Memory B cell (primary cell): ENCODE measurements at regions not wholly inside any gene's neighbourhood (a gene's known extent, or its start where the extent isn't known, plus 50 kb on each side); places are given as distances from the start of the nearest gene placed in this dataset.

Experiments
- ATAC-seq: fragments of 150-1000 bp; cut with Tn5 transposase; 2 replicates; pipeline ENCODE4 v1.10.0; 2021; ENCODE audit warnings: low read depth, mild to moderate bottlenecking, moderate library complexity
- DNase-seq, 2 donors: peaks; one replicate each; pipeline ENCODE4 v3.0.0; 2022; ENCODE audit warnings: low spot score in 2 of 2
- H3K27ac Mint-ChIP-seq: one replicate; pipeline ENCODE4 v1.8.0; 2022; ENCODE audit warnings: mild to moderate bottlenecking, moderate library complexity, mixed read lengths
- H3K27me3 Mint-ChIP-seq: one replicate; pipeline ENCODE4 v1.8.0; 2022; ENCODE audit warnings: mixed read lengths
- H3K36me3 Mint-ChIP-seq: one replicate; pipeline ENCODE4 v1.8.0; 2022; ENCODE audit warnings: mild to moderate bottlenecking, mixed read lengths
- H3K4me1 Mint-ChIP-seq: one replicate; pipeline ENCODE4 v1.8.0; 2022; ENCODE audit warnings: mixed read lengths
- H3K4me3 Mint-ChIP-seq: one replicate; pipeline ENCODE4 v1.8.0; 2022; ENCODE audit warnings: mild to moderate bottlenecking, moderate library complexity, mixed read lengths
- H3K9me3 Mint-ChIP-seq: one replicate; pipeline ENCODE4 v1.8.0; 2022; ENCODE audit warnings: mixed read lengths

- Mint-ChIP-seq H3K4me3 (no peak overlapping the region), H3K36me3 (no peaks in the 10 kb centered on the region), H3K27me3 (no peaks in the 10 kb centered on the region), H3K27ac (no peak overlapping the region), H3K9me3 (no peaks in the 10 kb centered on the region), H3K4me1 (no peaks in the 10 kb centered on the region)
- no peak for ATAC-seq
- DNase-seq = no peak
These were observed 897.5 kb downstream of the PCDH7 start for GRCh38 chr4:31617667-31618066.

- Mint-ChIP-seq H3K4me1 (no peaks in the 10 kb centered on the region), H3K36me3 (no peaks in the 10 kb centered on the region), H3K27ac (no peak overlapping the region), H3K9me3 (no peaks in the 10 kb centered on the region), H3K4me3 (no peak overlapping the region), H3K27me3 (no peaks in the 10 kb centered on the region)
- DNase-seq = no peak
- no peak for ATAC-seq
These were observed 900.3 kb downstream of the PCDH7 start for GRCh38 chr4:31620476-31620875.

GRCh38 chr4:31645236-31645635 is 925.1 kb downstream of the PCDH7 start:
- Mint-ChIP-seq H3K27ac (no peak overlapping the region), H3K4me1 (no peaks in the 10 kb centered on the region), H3K4me3 (no peak overlapping the region), H3K27me3 (no peaks in the 10 kb centered on the region), H3K36me3 (no peaks in the 10 kb centered on the region), H3K9me3 (peaks cover 6% of the 10 kb centered on the region)
- DNase-seq = no peak
- ATAC-seq = no peak

- Mint-ChIP-seq H3K36me3 (no peaks in the 10 kb centered on the region), H3K9me3 (peaks cover 6% of the 10 kb centered on the region), H3K4me3 (no peak overlapping the region), H3K4me1 (no peaks in the 10 kb centered on the region), H3K27me3 (no peaks in the 10 kb centered on the region), H3K27ac (no peak overlapping the region)
- no peak for ATAC-seq
- DNase-seq = no peak
These were observed 927.6 kb downstream of the PCDH7 start for GRCh38 chr4:31647786-31648185.

- Mint-ChIP-seq H3K4me1 (no peaks in the 10 kb centered on the region), H3K36me3 (no peaks in the 10 kb centered on the region), H3K4me3 (no peak overlapping the region), H3K27ac (no peak overlapping the region), H3K9me3 (peaks cover 2% of the 10 kb centered on the region), H3K27me3 (no peaks in the 10 kb centered on the region)
- no peak for ATAC-seq
- DNase-seq = no peak
These were observed 929.7 kb downstream of the PCDH7 start for GRCh38 chr4:31649878-31650277.

- Mint-ChIP-seq H3K9me3 (peaks cover 2% of the 10 kb centered on the region), H3K27ac (no peak overlapping the region), H3K4me1 (no peaks in the 10 kb centered on the region), H3K36me3 (no peaks in the 10 kb centered on the region), H3K4me3 (no peak overlapping the region), H3K27me3 (no peaks in the 10 kb centered on the region)
- no peak for ATAC-seq
- DNase-seq = no peak
These were observed 931.4 kb downstream of the PCDH7 start for GRCh38 chr4:31651541-31651940.

- Mint-ChIP-seq H3K36me3 (no peaks in the 10 kb centered on the region), H3K9me3 (peaks cover 3% of the 10 kb centered on the region)
- no peak for DNase-seq
These were observed 935.2 kb downstream of the PCDH7 start for GRCh38 chr4:31655328-31655727.

GRCh38 chr4:31657859-31658570 is 937.8 kb downstream of the PCDH7 start:
- Mint-ChIP-seq H3K9me3 (peaks cover 1% of the 10 kb centered on the region), H3K4me1 (no peaks in the 10 kb centered on the region), H3K27me3 (no peaks in the 10 kb centered on the region), H3K36me3 (no peaks in the 10 kb centered on the region), H3K4me3 (no peak overlapping the region), H3K27ac (no peak overlapping the region)
- no peak for ATAC-seq
- DNase-seq = no peak

More at GRCh38 chr4:31655328-31655727, 935.2 kb downstream of the PCDH7 start:
- Mint-ChIP-seq H3K27me3 (no peaks in the 10 kb centered on the region), H3K4me3 (no peak overlapping the region), H3K27ac (no peak overlapping the region), H3K4me1 (no peaks in the 10 kb centered on the region)
- ATAC-seq = no peak

GRCh38 chr4:31660916-31661315 is 940.7 kb downstream of the PCDH7 start:
- DNase-seq (no peak), ATAC-seq (no peak)
- Mint-ChIP-seq H3K4me3 (no peak overlapping the region), H3K9me3 (peaks cover 1% of the 10 kb centered on the region), H3K27me3 (no peaks in the 10 kb centered on the region), H3K27ac (no peak overlapping the region), H3K4me1 (no peaks in the 10 kb centered on the region), H3K36me3 (no peaks in the 10 kb centered on the region)

GRCh38 chr4:31662951-31663350 is 942.8 kb downstream of the PCDH7 start:
- no peaks in the 10 kb centered on the region for H3K4me1 Mint-ChIP-seq
- H3K27me3 Mint-ChIP-seq = no peaks in the 10 kb centered on the region
- H3K27ac Mint-ChIP-seq = no peak overlapping the region
- H3K4me3 Mint-ChIP-seq = no peak overlapping the region
- no peak for DNase-seq
- no peaks in the 10 kb centered on the region for H3K36me3 Mint-ChIP-seq
- peaks cover 1% of the 10 kb centered on the region for H3K9me3 Mint-ChIP-seq
- no peak for ATAC-seq

- Mint-ChIP-seq H3K27me3 (no peaks in the 10 kb centered on the region), H3K4me3 (no peak overlapping the region), H3K36me3 (no peaks in the 10 kb centered on the region), H3K4me1 (no peaks in the 10 kb centered on the region), H3K9me3 (peaks cover 2% of the 10 kb centered on the region), H3K27ac (no peak overlapping the region)
- DNase-seq (no peak), ATAC-seq (no peak)
These were observed 947.5 kb downstream of the PCDH7 start for GRCh38 chr4:31667686-31668085.

GRCh38 chr4:31674313-31674947 is 954.3 kb downstream of the PCDH7 start:
- no peaks in the 10 kb centered on the region for H3K4me1 Mint-ChIP-seq
- no peak overlapping the region for H3K27ac Mint-ChIP-seq
- no peak overlapping the region for H3K4me3 Mint-ChIP-seq
- ATAC-seq = no peak
- no peak for DNase-seq
- H3K27me3 Mint-ChIP-seq = no peaks in the 10 kb centered on the region
- H3K9me3 Mint-ChIP-seq = peaks cover 2% of the 10 kb centered on the region
- no peaks in the 10 kb centered on the region for H3K36me3 Mint-ChIP-seq

GRCh38 chr4:31678356-31678755 is 958.2 kb downstream of the PCDH7 start:
- Mint-ChIP-seq H3K4me1 (no peaks in the 10 kb centered on the region), H3K4me3 (no peak overlapping the region), H3K36me3 (no peaks in the 10 kb centered on the region), H3K9me3 (no peaks in the 10 kb centered on the region), H3K27ac (no peak overlapping the region), H3K27me3 (no peaks in the 10 kb centered on the region)
- DNase-seq = no peak
- ATAC-seq = no peak

- DNase-seq (no peak), ATAC-seq (no peak)
- Mint-ChIP-seq H3K9me3 (no peaks in the 10 kb centered on the region), H3K36me3 (no peaks in the 10 kb centered on the region), H3K27ac (no peak overlapping the region), H3K4me3 (no peak overlapping the region), H3K27me3 (no peaks in the 10 kb centered on the region), H3K4me1 (no peaks in the 10 kb centered on the region)
These were observed 962.6 kb downstream of the PCDH7 start for GRCh38 chr4:31682796-31683195.
